22Rv1 (cell line): ENCODE measurements at regions not wholly inside any gene's neighbourhood (a gene's known extent, or its start where the extent isn't known, plus 50 kb on each side); places are given as distances from the start of the nearest gene placed in this dataset.

Experiments used
- CTCF ChIP-seq: fragments of 450-650 bp; IDR thresholded peaks from 2 replicates; pipeline ENCODE4 v1.5.1; 2017; ENCODE audit warnings: mild to moderate bottlenecking
- ZFX ChIP-seq: fragments of 450-650 bp; IDR thresholded peaks from 2 replicates; pipeline ENCODE4 v1.6.1; 2017; ENCODE audit warnings: antibody characterized with exemption, borderline replicate concordance

- no peak for TF ChIP-seq CTCF
- no peak for TF ChIP-seq ZFX
Measured at GRCh38 chr2:234211797-234212196, 161.3 kb downstream of the SPP2 start.
